GM12875 (cell line): ENCODE measurements at regions not wholly inside any gene's neighbourhood (a gene's known extent, or its start where the extent isn't known, plus 50 kb on each side); places are given as distances from the start of the nearest gene placed in this dataset.

Experiments
- H3K4me3 ChIP-seq: one replicate; pipeline ENCODE4 v1.5.1; 2011; ENCODE audit warnings: low read depth, low read length, control low read depth
- TF ChIP-seq, protein P1 (sequence below): IDR thresholded peaks from 2 replicates; pipeline ENCODE4 v1.5.1; 2011; ENCODE audit warnings: low read depth, mild to moderate bottlenecking, control low read depth, inconsistent platforms, low read length, moderate library complexity, borderline replicate concordance; ENCODE audit not compliant: insufficient read depth

DNA sequence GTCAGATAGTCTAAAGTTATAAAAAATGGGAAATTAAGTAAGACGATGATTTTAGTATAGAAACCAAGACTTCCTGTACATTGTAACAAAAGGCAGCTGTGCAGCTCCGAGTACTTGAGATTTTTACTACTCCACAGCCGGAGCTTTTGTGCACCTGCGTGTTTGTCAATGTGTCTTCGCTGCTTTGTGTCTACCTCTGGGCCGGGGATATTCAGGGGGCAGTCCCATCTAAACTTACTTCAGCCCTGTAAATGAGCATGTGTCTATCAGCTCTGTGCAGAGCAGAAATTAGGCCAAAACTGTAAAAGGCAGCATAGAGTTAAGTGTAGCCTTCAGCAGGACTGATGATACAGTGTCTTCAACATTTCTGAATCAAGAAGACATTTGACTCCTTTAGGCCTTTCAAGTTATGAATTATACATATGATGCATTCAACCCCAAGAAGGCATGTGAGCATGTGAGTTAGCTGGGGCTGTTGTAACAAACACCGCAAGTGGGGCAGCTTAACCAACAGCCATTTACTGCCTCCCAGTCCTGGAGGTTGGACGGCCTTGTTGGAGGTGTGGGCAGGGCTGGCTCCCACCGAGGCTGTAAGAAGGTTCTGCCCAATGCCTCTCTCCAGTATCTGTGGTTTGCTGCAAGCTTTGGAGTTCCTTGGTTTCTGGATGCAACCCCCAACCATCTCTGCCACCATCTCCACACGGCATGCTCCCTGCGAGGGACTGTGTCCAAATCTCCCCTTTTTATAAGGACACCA is 191.0 kb upstream of the IRS2 start:
- TF ChIP-seq, protein P1, sequence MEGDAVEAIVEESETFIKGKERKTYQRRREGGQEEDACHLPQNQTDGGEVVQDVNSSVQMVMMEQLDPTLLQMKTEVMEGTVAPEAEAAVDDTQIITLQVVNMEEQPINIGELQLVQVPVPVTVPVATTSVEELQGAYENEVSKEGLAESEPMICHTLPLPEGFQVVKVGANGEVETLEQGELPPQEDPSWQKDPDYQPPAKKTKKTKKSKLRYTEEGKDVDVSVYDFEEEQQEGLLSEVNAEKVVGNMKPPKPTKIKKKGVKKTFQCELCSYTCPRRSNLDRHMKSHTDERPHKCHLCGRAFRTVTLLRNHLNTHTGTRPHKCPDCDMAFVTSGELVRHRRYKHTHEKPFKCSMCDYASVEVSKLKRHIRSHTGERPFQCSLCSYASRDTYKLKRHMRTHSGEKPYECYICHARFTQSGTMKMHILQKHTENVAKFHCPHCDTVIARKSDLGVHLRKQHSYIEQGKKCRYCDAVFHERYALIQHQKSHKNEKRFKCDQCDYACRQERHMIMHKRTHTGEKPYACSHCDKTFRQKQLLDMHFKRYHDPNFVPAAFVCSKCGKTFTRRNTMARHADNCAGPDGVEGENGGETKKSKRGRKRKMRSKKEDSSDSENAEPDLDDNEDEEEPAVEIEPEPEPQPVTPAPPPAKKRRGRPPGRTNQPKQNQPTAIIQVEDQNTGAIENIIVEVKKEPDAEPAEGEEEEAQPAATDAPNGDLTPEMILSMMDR = no peak

GRCh38 chr13:109976206-109976997 is 190.0 kb upstream of the IRS2 start:
- H3K4me3 ChIP-seq = no peak overlapping the region
- TF ChIP-seq, protein P1 = no peak

More for the DNA sequence above, 191.0 kb upstream of the IRS2 start:
- H3K4me3 ChIP-seq = no peak overlapping the region

DNA sequence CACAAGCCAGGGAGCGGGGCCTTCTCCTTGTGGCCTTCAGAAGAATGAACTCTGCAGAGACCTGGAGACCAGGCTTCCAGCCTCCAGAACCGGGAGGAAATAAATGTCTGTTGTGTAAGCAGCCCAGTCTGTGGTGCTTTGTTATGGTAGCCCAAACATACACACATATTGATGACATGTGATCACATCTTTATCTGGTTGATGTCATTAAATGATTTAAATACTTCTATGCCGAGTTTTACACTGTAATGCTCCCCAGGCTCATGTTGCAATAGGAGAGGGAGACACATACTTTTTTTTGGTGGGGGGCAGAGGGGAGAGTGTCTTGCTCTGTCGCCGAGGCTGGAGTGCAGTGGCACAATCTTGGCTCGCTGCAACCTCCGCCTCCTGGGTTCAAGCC is 188.0 kb upstream of the IRS2 start:
- no peak overlapping the region for H3K4me3 ChIP-seq
- TF ChIP-seq, protein P1 = no peak

- no peak overlapping the region for H3K4me3 ChIP-seq
- TF ChIP-seq, protein P1 = no peak
These were observed 186.9 kb upstream of the IRS2 start for GRCh38 chr13:109973279-109973678.

DNA sequence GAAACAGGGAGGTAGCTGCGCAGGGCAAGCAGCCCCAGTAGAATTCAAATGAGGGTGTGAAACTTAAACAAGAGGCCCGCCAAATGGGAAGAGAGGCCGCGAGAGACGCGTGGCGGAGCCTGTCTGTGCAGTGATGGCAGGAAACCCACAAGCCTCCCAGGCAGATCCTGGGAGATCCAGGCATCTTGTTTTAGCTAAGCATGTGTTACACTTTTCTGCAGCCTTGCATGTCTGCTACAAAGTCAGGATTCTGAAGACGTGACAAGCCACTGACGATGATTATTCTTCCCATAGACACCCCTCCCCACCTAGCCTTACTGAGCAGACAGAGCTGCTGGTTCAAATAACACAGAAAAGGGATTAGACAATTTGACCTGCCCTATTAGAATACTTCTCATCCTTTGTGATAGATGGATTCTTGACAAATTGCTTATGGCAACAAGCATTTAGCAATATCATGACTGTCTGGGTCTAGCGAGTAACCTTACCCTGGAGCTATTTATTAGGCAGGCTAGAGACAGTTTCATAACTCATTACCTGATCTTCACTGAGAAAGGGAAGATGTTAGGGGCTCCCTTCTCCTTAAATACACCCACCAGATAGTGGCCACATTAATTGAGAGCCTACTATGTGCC is 185.2 kb upstream of the IRS2 start:
- no peak overlapping the region for H3K4me3 ChIP-seq
- TF ChIP-seq, protein P1 = no peak

- TF ChIP-seq, protein P1 = no peak
- H3K4me3 ChIP-seq = no peak overlapping the region
These were observed 184.6 kb upstream of the IRS2 start for GRCh38 chr13:109971006-109971405.
